SK-N-SH treated with all-trans-retinoic acid at 6 μM for 48 hours (cell line): ENCODE measurements at regions not wholly inside any gene's neighbourhood (a gene's known extent, or its start where the extent isn't known, plus 50 kb on each side); places are given as distances from the start of the nearest gene placed in this dataset.

Experiments used
- ATAC-seq: fragments of 200-7000 bp; cut with Tn5 transposase; 3 replicates; pipeline ENCODE4 v1.9.1; 2020; ENCODE audit warnings: mild to moderate bottlenecking, moderate library complexity
- BACH2 ChIP-seq: fragments of 250-450 bp; sonication (Bioruptor Pico); IDR thresholded peaks from 2 replicates; pipeline ENCODE4 v1.9.0; 2021; ENCODE audit warnings: mild to moderate bottlenecking, borderline replicate concordance
- CREB5 ChIP-seq: fragments of 250-450 bp; sonication (Bioruptor Pico); IDR thresholded peaks from 2 replicates; pipeline ENCODE4 v1.5.1; 2020; ENCODE audit warnings: low read depth, mild to moderate bottlenecking, moderate library complexity
- CSDC2 ChIP-seq: fragments of 250-450 bp; sonication (Bioruptor Pico); IDR thresholded peaks from 2 replicates; pipeline ENCODE4 v1.5.0; 2020; ENCODE audit warnings: mild to moderate bottlenecking, moderate library complexity
- GLIS3 ChIP-seq: fragments of 250-450 bp; sonication (Bioruptor Pico); IDR thresholded peaks from 2 replicates; pipeline ENCODE4 v1.5.0; 2020; ENCODE audit warnings: mild to moderate bottlenecking, moderate library complexity
- OSR1 ChIP-seq: fragments of 250-450 bp; sonication (Bioruptor Pico); IDR thresholded peaks from 2 replicates; pipeline ENCODE4 v1.8.0; 2022; ENCODE audit warnings: moderate library complexity, mild to moderate bottlenecking, inconsistent platforms
- POU6F1 ChIP-seq: fragments of 250-450 bp; sonication (Bioruptor Pico); IDR thresholded peaks from 2 replicates; pipeline ENCODE4 v1.8.0; 2021; ENCODE audit warnings: low read depth, mild to moderate bottlenecking, moderate library complexity, borderline replicate concordance
- PPARA ChIP-seq: fragments of 250-450 bp; sonication (Bioruptor Pico); IDR thresholded peaks from 2 replicates; pipeline ENCODE4 v1.5.0; 2020; ENCODE audit warnings: mild to moderate bottlenecking, borderline replicate concordance
- RARB ChIP-seq: fragments of 250-450 bp; sonication (Bioruptor Pico); IDR thresholded peaks from 2 replicates; pipeline ENCODE4 v1.8.0; 2021; ENCODE audit warnings: mild to moderate bottlenecking, moderate library complexity
- TCF4 ChIP-seq: fragments of 250-450 bp; sonication (Bioruptor Pico); IDR thresholded peaks from 2 replicates; pipeline ENCODE4 v1.8.0; 2021; ENCODE audit warnings: mild to moderate bottlenecking, moderate library complexity, borderline replicate concordance
- TOX ChIP-seq: fragments of 250-450 bp; sonication (Bioruptor Pico); IDR thresholded peaks from 2 replicates; pipeline ENCODE4 v1.8.0; 2021; ENCODE audit warnings: mild to moderate bottlenecking, moderate library complexity, borderline replicate concordance
- TSHZ2 ChIP-seq: fragments of 250-450 bp; sonication (Bioruptor Pico); IDR thresholded peaks from 2 replicates; pipeline ENCODE4 v1.5.0; 2020; ENCODE audit warnings: mild to moderate bottlenecking, moderate library complexity
- ZC3H10 ChIP-seq: fragments of 250-450 bp; sonication (Bioruptor Pico); IDR thresholded peaks from 2 replicates; pipeline ENCODE4 v1.5.1; 2021; ENCODE audit warnings: mild to moderate bottlenecking, moderate library complexity
- ZFP3 ChIP-seq: fragments of 250-450 bp; sonication (Bioruptor Pico); IDR thresholded peaks from 2 replicates; pipeline ENCODE4 v1.5.0; 2020; ENCODE audit warnings: mild to moderate bottlenecking, moderate library complexity
- ZFP30 ChIP-seq: fragments of 450-650 bp; formaldehyde crosslinking; IDR thresholded peaks from 2 replicates; pipeline ENCODE4 v1.5.0; 2022; ENCODE audit warnings: mild to moderate bottlenecking, moderate library complexity
- ZNF565 ChIP-seq: fragments of 450-650 bp; formaldehyde crosslinking; conservative IDR thresholded peaks from 2 replicates; pipeline ENCODE4 v1.5.0; 2020; ENCODE audit warnings: low read depth, mild to moderate bottlenecking, moderate library complexity
- ZNF70 ChIP-seq: fragments of 450-650 bp; formaldehyde crosslinking; IDR thresholded peaks from 2 replicates; pipeline ENCODE4 v1.5.0; 2020; ENCODE audit warnings: mild to moderate bottlenecking, moderate library complexity
- TF ChIP-seq, protein P1 (sequence below): fragments of 250-450 bp; sonication (Bioruptor Pico); IDR thresholded peaks from 2 replicates; pipeline ENCODE4 v1.8.0; 2020; ENCODE audit warnings: mild to moderate bottlenecking, moderate library complexity, borderline replicate concordance
- TF ChIP-seq, protein P2 (sequence below): fragments of 250-450 bp; sonication (Bioruptor Pico); IDR thresholded peaks from 2 replicates; pipeline ENCODE4 v1.5.1; 2021; ENCODE audit warnings: mild to moderate bottlenecking, moderate library complexity

DNA sequence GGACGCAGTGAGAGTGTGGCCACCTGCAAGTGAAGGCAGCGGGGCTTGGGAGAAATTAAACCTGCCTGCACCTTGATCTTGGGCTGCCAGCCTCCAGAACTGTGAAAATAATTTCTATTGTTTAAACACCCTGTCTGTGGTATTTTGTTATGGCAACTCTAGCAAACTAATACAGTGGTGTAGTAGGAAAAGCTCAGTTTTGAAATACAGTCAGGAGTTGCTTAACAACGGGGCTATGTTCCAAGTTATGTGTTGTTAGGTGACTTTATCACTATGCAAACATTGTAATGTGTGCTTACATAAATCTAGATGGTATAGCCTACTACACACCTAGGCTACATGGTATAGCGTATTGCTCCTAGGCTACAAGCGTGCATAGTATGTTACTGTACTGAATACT, 93.4 kb upstream of the FN1 start:
- TF ChIP-seq CSDC2 (CRISPR knock-in tag) (no peak), RARB (CRISPR knock-in tag) (no peak), ZNF70 (CRISPR knock-in tag) (no peak), TCF4 (CRISPR knock-in tag) (no peak), TOX (CRISPR knock-in tag) (no peak), ZNF565 (no peak), TSHZ2 (CRISPR knock-in tag) (no peak), ZC3H10 (CRISPR knock-in tag) (no peak), GLIS3 (CRISPR knock-in tag) (no peak), ZFP3 (CRISPR knock-in tag) (no peak), ZFP30 (no peak), PPARA (CRISPR knock-in tag) (no peak), BACH2 (CRISPR knock-in tag) (no peak)
- TF ChIP-seq, protein P1, sequence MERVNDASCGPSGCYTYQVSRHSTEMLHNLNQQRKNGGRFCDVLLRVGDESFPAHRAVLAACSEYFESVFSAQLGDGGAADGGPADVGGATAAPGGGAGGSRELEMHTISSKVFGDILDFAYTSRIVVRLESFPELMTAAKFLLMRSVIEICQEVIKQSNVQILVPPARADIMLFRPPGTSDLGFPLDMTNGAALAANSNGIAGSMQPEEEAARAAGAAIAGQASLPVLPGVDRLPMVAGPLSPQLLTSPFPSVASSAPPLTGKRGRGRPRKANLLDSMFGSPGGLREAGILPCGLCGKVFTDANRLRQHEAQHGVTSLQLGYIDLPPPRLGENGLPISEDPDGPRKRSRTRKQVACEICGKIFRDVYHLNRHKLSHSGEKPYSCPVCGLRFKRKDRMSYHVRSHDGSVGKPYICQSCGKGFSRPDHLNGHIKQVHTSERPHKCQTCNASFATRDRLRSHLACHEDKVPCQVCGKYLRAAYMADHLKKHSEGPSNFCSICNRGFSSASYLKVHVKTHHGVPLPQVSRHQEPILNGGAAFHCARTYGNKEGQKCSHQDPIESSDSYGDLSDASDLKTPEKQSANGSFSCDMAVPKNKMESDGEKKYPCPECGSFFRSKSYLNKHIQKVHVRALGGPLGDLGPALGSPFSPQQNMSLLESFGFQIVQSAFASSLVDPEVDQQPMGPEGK = no peak
- TF ChIP-seq, protein P2, sequence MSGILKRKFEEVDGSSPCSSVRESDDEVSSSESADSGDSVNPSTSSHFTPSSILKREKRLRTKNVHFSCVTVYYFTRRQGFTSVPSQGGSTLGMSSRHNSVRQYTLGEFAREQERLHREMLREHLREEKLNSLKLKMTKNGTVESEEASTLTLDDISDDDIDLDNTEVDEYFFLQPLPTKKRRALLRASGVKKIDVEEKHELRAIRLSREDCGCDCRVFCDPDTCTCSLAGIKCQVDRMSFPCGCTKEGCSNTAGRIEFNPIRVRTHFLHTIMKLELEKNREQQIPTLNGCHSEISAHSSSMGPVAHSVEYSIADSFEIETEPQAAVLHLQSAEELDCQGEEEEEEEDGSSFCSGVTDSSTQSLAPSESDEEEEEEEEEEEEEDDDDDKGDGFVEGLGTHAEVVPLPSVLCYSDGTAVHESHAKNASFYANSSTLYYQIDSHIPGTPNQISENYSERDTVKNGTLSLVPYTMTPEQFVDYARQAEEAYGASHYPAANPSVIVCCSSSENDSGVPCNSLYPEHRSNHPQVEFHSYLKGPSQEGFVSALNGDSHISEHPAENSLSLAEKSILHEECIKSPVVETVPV (CRISPR knock-in tag) = no peak
- TF ChIP-seq, all 23 proteins: peak for 0

DNA sequence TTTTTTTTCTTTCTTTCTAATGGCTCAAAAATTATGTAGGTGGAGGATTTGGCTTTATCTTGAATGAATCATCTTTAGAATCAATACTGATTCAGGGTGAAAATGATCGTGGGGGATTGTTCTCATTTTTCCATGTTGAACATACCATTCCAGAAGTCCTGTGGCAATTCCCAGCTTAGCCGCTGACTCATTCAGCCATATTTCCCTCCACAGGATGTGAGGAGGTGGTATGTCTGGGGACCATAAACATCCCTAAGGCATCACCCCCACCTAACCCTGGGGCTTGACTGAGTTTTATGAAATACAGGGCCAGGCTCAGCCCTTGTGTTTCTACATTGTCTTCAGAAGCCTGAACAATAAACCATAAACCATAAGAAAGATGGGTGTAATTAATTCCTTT, 92.7 kb upstream of the FN1 start:
- peak; percentile 78 for ATAC-seq

More for the DNA sequence above, 93.4 kb upstream of the FN1 start:
- ATAC-seq = peak; percentile 26; the same call in 2 of the 3 replicates

GRCh38 chr2:215527736-215528135, 91.9 kb upstream of the FN1 start:
- no peak for TF ChIP-seq POU6F1 (CRISPR knock-in tag)
- TF ChIP-seq ZNF565 = no peak
- TF ChIP-seq CREB5 = no peak
- TF ChIP-seq ZFP30 = no peak
- TF ChIP-seq BACH2 (CRISPR knock-in tag) = no peak
- TF ChIP-seq CSDC2 (CRISPR knock-in tag) = no peak
- no peak for TF ChIP-seq ZFP3 (CRISPR knock-in tag)
- TF ChIP-seq PPARA (CRISPR knock-in tag) = no peak
- no peak for TF ChIP-seq OSR1
- no peak for TF ChIP-seq ZC3H10 (CRISPR knock-in tag)
- no peak for ATAC-seq

More for the DNA sequence above, 92.7 kb upstream of the FN1 start:
- TF ChIP-seq CREB5 (no peak), ZFP30 (no peak), CSDC2 (CRISPR knock-in tag) (no peak), BACH2 (CRISPR knock-in tag) (no peak), PPARA (CRISPR knock-in tag) (no peak), OSR1 (no peak), ZNF565 (no peak)
- TF ChIP-seq, protein P1 = no peak
